ENCODE measurements at regions not wholly inside any gene's neighbourhood (a gene's known extent, or its start where the extent isn't known, plus 50 kb on each side); places are given as distances from the start of the nearest gene placed in this dataset.

DNA sequence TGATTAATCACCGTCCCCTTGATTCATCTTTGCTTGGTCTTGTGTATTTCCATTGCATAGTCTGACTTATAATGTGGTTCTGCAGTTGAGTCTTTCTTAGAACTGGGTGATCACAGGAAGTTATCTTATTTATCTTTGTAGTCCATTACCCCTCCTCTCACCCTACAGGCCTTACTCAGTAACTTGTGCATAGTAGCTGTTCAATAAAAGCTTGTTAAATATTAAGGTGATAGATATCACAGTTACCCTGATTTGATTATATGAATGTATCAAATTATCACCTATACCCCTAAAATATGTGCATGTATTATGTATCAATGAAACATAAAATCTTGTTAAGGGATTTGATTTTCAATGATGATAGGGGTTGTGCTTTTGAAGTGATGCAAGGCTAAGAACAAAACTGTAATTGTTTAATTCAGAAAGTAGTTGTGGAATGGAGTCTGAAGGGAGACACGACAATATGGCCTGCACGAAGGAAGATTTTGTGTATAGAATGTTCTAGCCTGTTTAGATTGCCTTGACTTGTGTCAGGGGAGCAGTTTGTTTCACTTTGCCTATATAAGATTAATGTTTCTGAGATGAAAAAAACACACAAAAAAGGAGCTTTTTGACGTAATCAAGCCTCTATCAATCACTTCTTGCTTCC lies 132.4 kb upstream of the LIMCH1 start:
- H3K56ac ChIP-seq (replicated peaks; ENCODE audit: insufficient read length, low read depth, low read length), result no peak overlapping the region
- no peak overlapping the region for H2BK15ac ChIP-seq (ENCODE audit: low read length)
- no peaks in the 10 kb centered on the region for H3K4me1 ChIP-seq (replicated peaks in 1 of 4; ENCODE audit: control insufficient read depth in 3 of 4, insufficient read depth in 4 of 4, low read length in 3 of 4)
- no peaks in the 10 kb centered on the region for H3K79me1 ChIP-seq (ENCODE audit: low read depth, low read length)
- FAIRE-seq (no peak), DNase-seq (ENCODE audit: low read depth in 1 of 2, low spot score in 2 of 2) (no peak)
- WGBS, 2 experiments (ENCODE audit: extremely low coverage in 1 of 2, insufficient coverage in 1 of 2, insufficient read length in 1 of 2, insufficient replicate concordance in 2 of 2, low coverage in 1 of 2, low lambda C conversion rate in 2 of 2, missing lambda C conversion rate in 1 of 2), result 90% methylated on average over 4 of the region's 4 CpGs; no CpG with 5 or more reads in 1 of the 2 experiments
- H3K14ac ChIP-seq (ENCODE audit: insufficient read length), result no peak overlapping the region
- no peak overlapping the region for H3K4me2 ChIP-seq (ENCODE audit: insufficient read depth in 1 of 2, low read depth in 2 of 2, low read length in 2 of 2)
- H3K27ac ChIP-seq (ENCODE audit: low read depth, low read length), result no peak overlapping the region
- ChIA-PET CTCF (ENCODE audit: partially characterized antibody) (interaction anchor here (0.9 kb wide), 1 partner anchor 24 kb away, joined by 3 read pairs; no protein-coding TSS in a partner anchor), POLR2A (ENCODE audit: partially characterized antibody) (interaction anchor here (0.5 kb wide), 1 partner anchor 13 kb away, joined by 3 read pairs; no protein-coding TSS in a partner anchor)
- no peak overlapping the region for H2AK5ac ChIP-seq (ENCODE audit: low read depth, low read length)
- H3K23ac ChIP-seq (ENCODE audit: insufficient read length), result no peak overlapping the region
- H2BK20ac ChIP-seq (ENCODE audit: low read length), result no peak overlapping the region
- no peak overlapping the region for H2BK5ac ChIP-seq (ENCODE audit: low read depth, low read length)
- H3K4ac ChIP-seq (replicated peaks; ENCODE audit: insufficient read length, low read depth, low read length), result no peak overlapping the region
- H3K23me2 ChIP-seq (ENCODE audit: low read depth, low read length), result no peaks in the 10 kb centered on the region
- H2BK12ac ChIP-seq (ENCODE audit: low read depth, low read length), result no peak overlapping the region
- H2AFZ ChIP-seq (ENCODE audit: low read length), result no peak overlapping the region
- no peak overlapping the region for H4K8ac ChIP-seq (ENCODE audit: extremely low read depth, insufficient read depth, low read length)
- H2BK120ac ChIP-seq (replicated peaks; ENCODE audit: low read depth, low read length), result no peak overlapping the region
- H3K9ac ChIP-seq (replicated peaks in 1 of 4; ENCODE audit: extremely low read depth in 1 of 4, low read depth in 3 of 4, low read length in 3 of 4), result no peak overlapping the region
- no peaks in the 10 kb centered on the region for H3K79me2 ChIP-seq (ENCODE audit: control insufficient read depth in 1 of 2, insufficient read depth in 2 of 2, low read length in 2 of 2)
- H3K18ac ChIP-seq (ENCODE audit: extremely low read depth, low read length), result no peak overlapping the region
- no peak overlapping the region for H3K4me3 ChIP-seq (ENCODE audit: extremely low read depth in 1 of 4, insufficient read depth in 2 of 4, low read depth in 3 of 4, low read length in 4 of 4)
- no peaks in the 10 kb centered on the region for H4K20me1 ChIP-seq (replicated peaks in 1 of 2; ENCODE audit: control insufficient read depth in 1 of 2, insufficient read depth in 2 of 2, low read length in 2 of 2)
- H3K36me3 ChIP-seq (ENCODE audit: control insufficient read depth in 2 of 4, insufficient read depth in 4 of 4, low read length in 3 of 4), result no peaks in the 10 kb centered on the region
- no peaks in the 10 kb centered on the region for H3K27me3 ChIP-seq (replicated peaks in 1 of 4; ENCODE audit: control insufficient read depth in 3 of 4, extremely low read depth in 1 of 4, insufficient read depth in 3 of 4, low read length in 3 of 4)
- no peak overlapping the region for H4K91ac ChIP-seq (replicated peaks; ENCODE audit: insufficient read length, low read length)
- H3K9me3 ChIP-seq (ENCODE audit: insufficient read depth in 2 of 2, low read depth in 1 of 2, low read length in 1 of 2), result no peaks in the 10 kb centered on the region
- H4K5ac ChIP-seq (ENCODE audit: insufficient read length, low read depth, low read length), result no peak overlapping the region
- TF ChIP-seq RNF2 (IDR thresholded peaks at IDR 0.05; ENCODE audit: borderline replicate concordance, low read depth, low read length, missing control alignments, poor library complexity, severe bottlenecking) (no peak), TCF12 (IDR thresholded peaks at IDR 0.05; ENCODE audit: low read depth, low read length) (no peak), NANOG (IDR thresholded peaks at IDR 0.05; ENCODE audit: insufficient read depth, low read depth, low read length, poor library complexity, severe bottlenecking) (no peak), SIX5 (IDR thresholded peaks at IDR 0.05; ENCODE audit: low read depth, low read length) (no peak), MAX (IDR thresholded peaks at IDR 0.05) (no peak)
- TF ChIP-seq, protein P1, sequence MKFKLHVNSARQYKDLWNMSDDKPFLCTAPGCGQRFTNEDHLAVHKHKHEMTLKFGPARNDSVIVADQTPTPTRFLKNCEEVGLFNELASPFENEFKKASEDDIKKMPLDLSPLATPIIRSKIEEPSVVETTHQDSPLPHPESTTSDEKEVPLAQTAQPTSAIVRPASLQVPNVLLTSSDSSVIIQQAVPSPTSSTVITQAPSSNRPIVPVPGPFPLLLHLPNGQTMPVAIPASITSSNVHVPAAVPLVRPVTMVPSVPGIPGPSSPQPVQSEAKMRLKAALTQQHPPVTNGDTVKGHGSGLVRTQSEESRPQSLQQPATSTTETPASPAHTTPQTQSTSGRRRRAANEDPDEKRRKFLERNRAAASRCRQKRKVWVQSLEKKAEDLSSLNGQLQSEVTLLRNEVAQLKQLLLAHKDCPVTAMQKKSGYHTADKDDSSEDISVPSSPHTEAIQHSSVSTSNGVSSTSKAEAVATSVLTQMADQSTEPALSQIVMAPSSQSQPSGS (IDR thresholded peaks at IDR 0.05; ENCODE audit: low read length), result no peak
- TF ChIP-seq, protein P2, sequence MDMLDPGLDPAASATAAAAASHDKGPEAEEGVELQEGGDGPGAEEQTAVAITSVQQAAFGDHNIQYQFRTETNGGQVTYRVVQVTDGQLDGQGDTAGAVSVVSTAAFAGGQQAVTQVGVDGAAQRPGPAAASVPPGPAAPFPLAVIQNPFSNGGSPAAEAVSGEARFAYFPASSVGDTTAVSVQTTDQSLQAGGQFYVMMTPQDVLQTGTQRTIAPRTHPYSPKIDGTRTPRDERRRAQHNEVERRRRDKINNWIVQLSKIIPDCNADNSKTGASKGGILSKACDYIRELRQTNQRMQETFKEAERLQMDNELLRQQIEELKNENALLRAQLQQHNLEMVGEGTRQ (IDR thresholded peaks at IDR 0.05; ENCODE audit: low read length), result no peak
